ENCODE measurements at regions not wholly inside any gene's neighbourhood (a gene's known extent, or its start where the extent isn't known, plus 50 kb on each side); places are given as distances from the start of the nearest gene placed in this dataset.

GRCh38 chr10:6755781-6756460 is 175.8 kb upstream of the PRKCQ start (continued):
- TF ChIP-seq ZNF425 (CRISPR knock-in tag; conservative IDR thresholded peaks at IDR 0.05) = no peak

- DNase-seq (ENCODE audit: low spot score) = peak; percentile 58
- TF ChIP-seq EMX1 (CRISPR knock-in tag; IDR thresholded peaks at IDR 0.05) = no peak
- no peak for TF ChIP-seq ESRRA (CRISPR knock-in tag; IDR thresholded peaks at IDR 0.05; ENCODE audit: borderline replicate concordance)
- no peak for TF ChIP-seq NFYB (CRISPR knock-in tag; conservative IDR thresholded peaks at IDR 0.05; ENCODE audit: low read depth)
- no peak; the same call in 1 of the 2 replicates for TF ChIP-seq NFE2L1 (CRISPR knock-in tag; IDR thresholded peaks at IDR 0.05)
- TF ChIP-seq IRF1 (CRISPR knock-in tag; IDR thresholded peaks at IDR 0.05) = no peak
- no peak for TF ChIP-seq FOXJ3 (CRISPR knock-in tag; IDR thresholded peaks at IDR 0.05; ENCODE audit: borderline replicate concordance)
- no peak for TF ChIP-seq CREM (CRISPR knock-in tag; IDR thresholded peaks at IDR 0.05)
- no peak for TF ChIP-seq ZNF317 (CRISPR knock-in tag; IDR thresholded peaks at IDR 0.05; ENCODE audit: borderline replicate concordance, low read depth)
- TF ChIP-seq RELA (CRISPR knock-in tag; IDR thresholded peaks at IDR 0.05; ENCODE audit: borderline replicate concordance) = no peak
- no peak for TF ChIP-seq ZNF512 (CRISPR knock-in tag; IDR thresholded peaks at IDR 0.05; ENCODE audit: borderline replicate concordance)
- no peak for TF ChIP-seq ZNF121 (CRISPR knock-in tag; IDR thresholded peaks at IDR 0.05)
- TF ChIP-seq CDX4 (CRISPR knock-in tag; IDR thresholded peaks at IDR 0.05; ENCODE audit: borderline replicate concordance) = no peak
- no peak for TF ChIP-seq TP53 (CRISPR knock-in tag; IDR thresholded peaks at IDR 0.05)
- no peak for TF ChIP-seq GTF2I (CRISPR knock-in tag; conservative IDR thresholded peaks at IDR 0.05)
- TF ChIP-seq GABPB1 (CRISPR knock-in tag; IDR thresholded peaks at IDR 0.05) = no peak
- Mint-ChIP-seq H3K27me3 (ENCODE audit: low read depth) (peaks cover 33% of the 10 kb centered on the region), H3K9me3 (peaks cover 23% of the 10 kb centered on the region), H3K36me3 (peaks cover 9% of the 10 kb centered on the region), H3K4me3 (no peak overlapping the region), H3K4me1 (peaks cover 56% of the 10 kb centered on the region), H3K27ac (no peak overlapping the region)
- ChIA-PET CTCF (no interaction called here), POLR2A (no interaction called here)
- ATAC-seq = peak; percentile 91
Observed at GRCh38 chr10:6753644-6754043, 173.6 kb upstream of the PRKCQ start.

GRCh38 chr10:6751363-6751762 is 171.3 kb upstream of the PRKCQ start:
- H3K4me3 Mint-ChIP-seq = no peak overlapping the region
- peaks cover 41% of the 10 kb centered on the region for H3K4me1 Mint-ChIP-seq
- ChIA-PET POLR2A (no interaction called here), CTCF (no interaction called here)
- peaks cover 25% of the 10 kb centered on the region for H3K9me3 Mint-ChIP-seq
- DNase-seq (ENCODE audit: low spot score) = no peak
- H3K27me3 Mint-ChIP-seq (ENCODE audit: low read depth) = peaks cover 15% of the 10 kb centered on the region
- no peak overlapping the region for H3K27ac Mint-ChIP-seq
- H3K36me3 Mint-ChIP-seq = peaks cover 9% of the 10 kb centered on the region
- no peak for ATAC-seq
- TF ChIP-seq USF1 (CRISPR knock-in tag; IDR thresholded peaks at IDR 0.05) (no peak), ZSCAN18 (CRISPR knock-in tag; IDR thresholded peaks at IDR 0.05) (no peak), ZNF138 (CRISPR knock-in tag; conservative IDR thresholded peaks at IDR 0.05) (no peak), PRDM15 (CRISPR knock-in tag; IDR thresholded peaks at IDR 0.05) (no peak), TCF7 (CRISPR knock-in tag; IDR thresholded peaks at IDR 0.05; ENCODE audit: low read depth) (no peak), ZNF317 (CRISPR knock-in tag; IDR thresholded peaks at IDR 0.05; ENCODE audit: borderline replicate concordance, low read depth) (no peak), PRRX2 (CRISPR knock-in tag; IDR thresholded peaks at IDR 0.05) (no peak), RELA (CRISPR knock-in tag; IDR thresholded peaks at IDR 0.05; ENCODE audit: borderline replicate concordance) (no peak), SOX15 (CRISPR knock-in tag; IDR thresholded peaks at IDR 0.05) (no peak)
